ENCODE measurements at regions not wholly inside any gene's neighbourhood (a gene's known extent, or its start where the extent isn't known, plus 50 kb on each side); places are given as distances from the start of the nearest gene placed in this dataset.

DNA sequence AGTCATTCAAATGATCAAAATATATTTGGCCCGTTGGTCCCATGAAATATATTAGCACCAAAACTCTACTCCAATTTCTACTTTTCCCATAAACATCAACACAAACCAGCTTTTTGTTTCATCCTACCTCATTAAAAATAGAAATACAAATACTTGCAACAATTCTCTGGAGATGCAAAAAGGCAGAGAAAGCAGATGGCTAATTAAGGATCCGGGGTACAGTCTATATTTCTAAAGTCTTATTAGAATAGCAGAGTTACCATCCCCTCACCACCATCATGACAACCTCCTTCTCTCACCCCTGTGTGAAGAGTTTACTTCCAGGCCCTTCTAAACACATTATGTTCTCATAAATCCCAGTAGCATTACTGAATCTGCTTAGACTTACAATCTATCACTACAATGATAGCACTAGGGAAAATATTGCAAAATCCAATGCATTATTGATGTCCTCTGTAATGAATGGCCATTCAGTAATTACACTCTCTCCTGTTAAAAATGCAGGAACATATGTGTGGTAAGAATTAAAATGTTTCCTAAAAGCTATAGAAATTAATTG is 133.8 kb downstream of the HHIPL2 start:
- intact Hi-C loops (cut with micrococcal nuclease), result no loop called here
- H3K4me1 ChIP-seq (ENCODE audit: control insufficient read depth in 1 of 2, insufficient read depth in 2 of 2, low read length in 2 of 2), result no peaks in the 10 kb centered on the region
- POLR2A ChIA-PET, result no interaction called here
- RAD21 ChIA-PET (ENCODE audit: low non-redundant PET in 1 of 2, low total read pairs in 2 of 2, uncharacterized antibody in 2 of 2, unreplicated experiment in 2 of 2), result no interaction called here
- DNase-seq (ENCODE audit: low read depth, low spot score) (no peak), ATAC-seq (no peak)
- H2AFZ ChIP-seq (ENCODE audit: low read depth, low read length, poor library complexity, severe bottlenecking), result no peak overlapping the region
- H3K4me3 ChIP-seq (replicated peaks in 1 of 2; ENCODE audit: low read depth in 1 of 2, low read length in 2 of 2), result no peak overlapping the region
- no peaks in the 10 kb centered on the region for H3K36me3 ChIP-seq (ENCODE audit: control insufficient read depth in 1 of 2, insufficient read depth in 2 of 2, low read length in 2 of 2)
- no TSS peak for BruUV-seq (replicated peaks)
- H3K9ac ChIP-seq (ENCODE audit: low read length), result no peak overlapping the region
- CTCF ChIA-PET, result no interaction called here
- H3K79me2 ChIP-seq (ENCODE audit: insufficient read depth, low read length), result no peaks in the 10 kb centered on the region
- peaks cover 7% of the 10 kb centered on the region; the same call in 1 of the 2 replicates for H3K27me3 ChIP-seq (ENCODE audit: insufficient read depth, low read length)
- H3K4me2 ChIP-seq (ENCODE audit: low read length), result no peak overlapping the region
- no peaks in the 10 kb centered on the region for H3K9me2 ChIP-seq (ENCODE audit: insufficient read depth)
- no peak overlapping the region for H3K27ac ChIP-seq (ENCODE audit: low read depth, low read length)
- no peaks in the 10 kb centered on the region for H3K9me3 ChIP-seq (ENCODE audit: control insufficient read depth in 1 of 2, insufficient read depth in 1 of 2, low read depth in 1 of 2, low read length in 2 of 2)
- TF ChIP-seq, protein P1, sequence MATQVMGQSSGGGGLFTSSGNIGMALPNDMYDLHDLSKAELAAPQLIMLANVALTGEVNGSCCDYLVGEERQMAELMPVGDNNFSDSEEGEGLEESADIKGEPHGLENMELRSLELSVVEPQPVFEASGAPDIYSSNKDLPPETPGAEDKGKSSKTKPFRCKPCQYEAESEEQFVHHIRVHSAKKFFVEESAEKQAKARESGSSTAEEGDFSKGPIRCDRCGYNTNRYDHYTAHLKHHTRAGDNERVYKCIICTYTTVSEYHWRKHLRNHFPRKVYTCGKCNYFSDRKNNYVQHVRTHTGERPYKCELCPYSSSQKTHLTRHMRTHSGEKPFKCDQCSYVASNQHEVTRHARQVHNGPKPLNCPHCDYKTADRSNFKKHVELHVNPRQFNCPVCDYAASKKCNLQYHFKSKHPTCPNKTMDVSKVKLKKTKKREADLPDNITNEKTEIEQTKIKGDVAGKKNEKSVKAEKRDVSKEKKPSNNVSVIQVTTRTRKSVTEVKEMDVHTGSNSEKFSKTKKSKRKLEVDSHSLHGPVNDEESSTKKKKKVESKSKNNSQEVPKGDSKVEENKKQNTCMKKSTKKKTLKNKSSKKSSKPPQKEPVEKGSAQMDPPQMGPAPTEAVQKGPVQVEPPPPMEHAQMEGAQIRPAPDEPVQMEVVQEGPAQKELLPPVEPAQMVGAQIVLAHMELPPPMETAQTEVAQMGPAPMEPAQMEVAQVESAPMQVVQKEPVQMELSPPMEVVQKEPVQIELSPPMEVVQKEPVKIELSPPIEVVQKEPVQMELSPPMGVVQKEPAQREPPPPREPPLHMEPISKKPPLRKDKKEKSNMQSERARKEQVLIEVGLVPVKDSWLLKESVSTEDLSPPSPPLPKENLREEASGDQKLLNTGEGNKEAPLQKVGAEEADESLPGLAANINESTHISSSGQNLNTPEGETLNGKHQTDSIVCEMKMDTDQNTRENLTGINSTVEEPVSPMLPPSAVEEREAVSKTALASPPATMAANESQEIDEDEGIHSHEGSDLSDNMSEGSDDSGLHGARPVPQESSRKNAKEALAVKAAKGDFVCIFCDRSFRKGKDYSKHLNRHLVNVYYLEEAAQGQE (IDR thresholded peaks at IDR 0.05; ENCODE audit: low read depth), result no peak
- TF ChIP-seq EGR1 (IDR thresholded peaks at IDR 0.05; ENCODE audit: low read depth) (no peak), POLR2AphosphoS5 (IDR thresholded peaks at IDR 0.05; ENCODE audit: low read depth, low read length) (no peak)
- no peaks in the 10 kb centered on the region for H4K20me1 ChIP-seq (ENCODE audit: insufficient read depth)

DNA sequence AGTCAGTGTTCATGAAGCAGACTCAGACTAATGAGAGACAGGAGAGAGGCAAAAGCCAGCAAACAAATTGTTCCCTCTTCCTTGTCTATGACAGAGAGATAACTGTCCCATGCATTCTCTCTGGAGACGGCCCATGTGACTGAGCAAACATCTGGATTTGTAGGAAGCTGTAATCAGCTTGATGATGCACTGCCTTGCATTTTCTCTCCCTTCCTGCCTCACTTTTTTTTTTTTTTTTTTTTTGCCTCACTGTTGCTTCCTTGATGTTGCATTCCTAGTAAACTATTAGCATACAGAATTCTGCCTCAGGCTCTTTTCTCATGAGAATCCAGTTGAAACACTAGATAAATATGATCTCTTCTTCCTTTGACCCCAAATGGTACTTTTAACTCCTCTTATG is 134.5 kb downstream of the HHIPL2 start:
- H3K4me3 ChIP-seq (replicated peaks in 1 of 2; ENCODE audit: low read depth in 1 of 2, low read length in 2 of 2), result no peak overlapping the region
- no peaks in the 10 kb centered on the region for H3K4me1 ChIP-seq (ENCODE audit: control insufficient read depth in 1 of 2, insufficient read depth in 2 of 2, low read length in 2 of 2)
- ChIA-PET POLR2A (no interaction called here), RAD21 (ENCODE audit: low non-redundant PET in 1 of 2, low total read pairs in 2 of 2, uncharacterized antibody in 2 of 2, unreplicated experiment in 2 of 2) (no interaction called here), CTCF (no interaction called here)
- H3K9me2 ChIP-seq (ENCODE audit: insufficient read depth), result no peaks in the 10 kb centered on the region
- H3K4me2 ChIP-seq (ENCODE audit: low read length), result no peak overlapping the region
- H3K9me3 ChIP-seq (ENCODE audit: control insufficient read depth in 1 of 2, insufficient read depth in 1 of 2, low read depth in 1 of 2, low read length in 2 of 2), result no peaks in the 10 kb centered on the region
- ATAC-seq (no peak), DNase-seq (ENCODE audit: low read depth, low spot score) (no peak)
- H3K9ac ChIP-seq (ENCODE audit: low read length), result no peak overlapping the region
- no TSS peak for BruUV-seq (replicated peaks)
- H3K36me3 ChIP-seq (ENCODE audit: control insufficient read depth in 1 of 2, insufficient read depth in 2 of 2, low read length in 2 of 2), result no peaks in the 10 kb centered on the region
- H4K20me1 ChIP-seq (ENCODE audit: insufficient read depth), result no peaks in the 10 kb centered on the region
- intact Hi-C loops (cut with micrococcal nuclease), result no loop called here
- H3K27me3 ChIP-seq (ENCODE audit: insufficient read depth, low read length), result peaks cover 3% of the 10 kb centered on the region; the same call in 1 of the 2 replicates
- H3K79me2 ChIP-seq (ENCODE audit: insufficient read depth, low read length), result no peaks in the 10 kb centered on the region
- no peak overlapping the region for H2AFZ ChIP-seq (ENCODE audit: low read depth, low read length, poor library complexity, severe bottlenecking)
- H3K27ac ChIP-seq (ENCODE audit: low read depth, low read length), result no peak overlapping the region
- TF ChIP-seq, protein P2, sequence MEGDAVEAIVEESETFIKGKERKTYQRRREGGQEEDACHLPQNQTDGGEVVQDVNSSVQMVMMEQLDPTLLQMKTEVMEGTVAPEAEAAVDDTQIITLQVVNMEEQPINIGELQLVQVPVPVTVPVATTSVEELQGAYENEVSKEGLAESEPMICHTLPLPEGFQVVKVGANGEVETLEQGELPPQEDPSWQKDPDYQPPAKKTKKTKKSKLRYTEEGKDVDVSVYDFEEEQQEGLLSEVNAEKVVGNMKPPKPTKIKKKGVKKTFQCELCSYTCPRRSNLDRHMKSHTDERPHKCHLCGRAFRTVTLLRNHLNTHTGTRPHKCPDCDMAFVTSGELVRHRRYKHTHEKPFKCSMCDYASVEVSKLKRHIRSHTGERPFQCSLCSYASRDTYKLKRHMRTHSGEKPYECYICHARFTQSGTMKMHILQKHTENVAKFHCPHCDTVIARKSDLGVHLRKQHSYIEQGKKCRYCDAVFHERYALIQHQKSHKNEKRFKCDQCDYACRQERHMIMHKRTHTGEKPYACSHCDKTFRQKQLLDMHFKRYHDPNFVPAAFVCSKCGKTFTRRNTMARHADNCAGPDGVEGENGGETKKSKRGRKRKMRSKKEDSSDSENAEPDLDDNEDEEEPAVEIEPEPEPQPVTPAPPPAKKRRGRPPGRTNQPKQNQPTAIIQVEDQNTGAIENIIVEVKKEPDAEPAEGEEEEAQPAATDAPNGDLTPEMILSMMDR (IDR thresholded peaks at IDR 0.05 in 2 of 3, conservative IDR thresholded peaks at IDR 0.05 in 1 of 3; ENCODE audit: borderline replicate concordance in 1 of 3, insufficient read depth in 1 of 3, low read depth in 2 of 3, low read length in 2 of 3), result no peak
- TF ChIP-seq SP1 (IDR thresholded peaks at IDR 0.05; ENCODE audit: low read depth), result no peak
- no peak for TF ChIP-seq CBX3 (IDR thresholded peaks at IDR 0.05; ENCODE audit: low read depth)
- TF ChIP-seq EGR1 (IDR thresholded peaks at IDR 0.05; ENCODE audit: low read depth), result no peak
- TF ChIP-seq, protein P3, sequence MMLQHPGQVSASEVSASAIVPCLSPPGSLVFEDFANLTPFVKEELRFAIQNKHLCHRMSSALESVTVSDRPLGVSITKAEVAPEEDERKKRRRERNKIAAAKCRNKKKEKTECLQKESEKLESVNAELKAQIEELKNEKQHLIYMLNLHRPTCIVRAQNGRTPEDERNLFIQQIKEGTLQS (IDR thresholded peaks at IDR 0.05), result no peak
- no peak for TF ChIP-seq JUND (IDR thresholded peaks at IDR 0.05)
- TF ChIP-seq, protein P1 (IDR thresholded peaks at IDR 0.05; ENCODE audit: low read depth), result no peak
- TF ChIP-seq EZH2phosphoT487 (IDR thresholded peaks at IDR 0.05; ENCODE audit: borderline replicate concordance), result no peak
- TF ChIP-seq, protein P4, sequence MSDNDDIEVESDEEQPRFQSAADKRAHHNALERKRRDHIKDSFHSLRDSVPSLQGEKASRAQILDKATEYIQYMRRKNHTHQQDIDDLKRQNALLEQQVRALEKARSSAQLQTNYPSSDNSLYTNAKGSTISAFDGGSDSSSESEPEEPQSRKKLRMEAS (IDR thresholded peaks at IDR 0.05), result no peak

All from HCT116 (cell line).